Neuronal stem cell (in vitro differentiated cells): ENCODE measurements at regions not wholly inside any gene's neighbourhood (a gene's known extent, or its start where the extent isn't known, plus 50 kb on each side); places are given as distances from the start of the nearest gene placed in this dataset.
A peak's percentile ranks its signal among the peaks of the same experiment; 100 is the strongest.

ENCODE experiments used
- DNase-seq: peaks from one replicate; pipeline ENCODE4 v3.0.0-alpha.2; 2013; ENCODE audit warnings: low spot score
- H2AFZ ChIP-seq: one replicate; pipeline ENCODE4 v1.6.1; 2013; ENCODE audit warnings: mild to moderate bottlenecking, low read length, inconsistent platforms
- H2AK5ac ChIP-seq: 2 replicates; pipeline ENCODE4 v1.6.1; 2013; ENCODE audit warnings: low read depth, mild to moderate bottlenecking, inconsistent platforms, low read length, moderate library complexity, mixed read lengths
- H2BK120ac ChIP-seq: 2 replicates; pipeline ENCODE4 v1.6.1; 2013; ENCODE audit warnings: low read depth, mild to moderate bottlenecking, inconsistent platforms, low read length, moderate library complexity, mixed read lengths
- H2BK12ac ChIP-seq: one replicate; pipeline ENCODE4 v1.6.1; 2013; ENCODE audit warnings: low read length, inconsistent platforms
- H2BK15ac ChIP-seq: 2 replicates; pipeline ENCODE4 v1.6.1; 2013; ENCODE audit warnings: mild to moderate bottlenecking, low read length, inconsistent platforms, mixed read lengths
- H2BK5ac ChIP-seq: one replicate; pipeline ENCODE4 v1.6.1; 2013; ENCODE audit warnings: inconsistent platforms, mild to moderate bottlenecking, low read length, moderate library complexity
- H3K14ac ChIP-seq: one replicate; pipeline ENCODE4 v1.6.1; 2013; ENCODE audit warnings: low read length, inconsistent platforms
- H3K18ac ChIP-seq: 2 replicates; pipeline ENCODE4 v1.6.1; 2013; ENCODE audit warnings: low read length, inconsistent platforms
- H3K23ac ChIP-seq: 2 replicates; pipeline ENCODE4 v1.6.1; 2013; ENCODE audit warnings: low read depth, mild to moderate bottlenecking, mixed read lengths, low read length, inconsistent platforms; ENCODE audit not compliant: poor library complexity
- H3K27ac ChIP-seq: replicated peaks from 3 replicates; pipeline ENCODE4 v1.5.1; 2013; ENCODE audit warnings: low read length, inconsistent platforms
- H3K27me3 ChIP-seq, 3 experiments: 2 replicates each; pipeline ENCODE4 v1.6.1; 2013; ENCODE audit warnings: low read length in 3 of 3, mild to moderate bottlenecking in 2 of 3, inconsistent platforms in 1 of 3, low read depth in 1 of 3, mixed read lengths in 1 of 3, moderate library complexity in 1 of 3; ENCODE audit not compliant: control insufficient read depth in 3 of 3, insufficient read depth in 3 of 3
- H3K36me3 ChIP-seq, 2 donors: replicated peaks in 1 of 2; 2 replicates each; pipeline ENCODE4 v1.6.1; 2013; ENCODE audit warnings: low read length in 2 of 2; ENCODE audit not compliant: control insufficient read depth in 2 of 2, insufficient read depth in 2 of 2
- H3K4ac ChIP-seq: 2 replicates; pipeline ENCODE4 v1.6.1; 2013; ENCODE audit warnings: inconsistent platforms, mild to moderate bottlenecking, low read length, moderate library complexity
- H3K4me1 ChIP-seq, 2 donors: 1 replicate in 1 of 2; 2 replicates in 1 of 2; pipeline ENCODE4 v1.6.1; 2013; ENCODE audit warnings: low read length in 2 of 2, low read depth in 1 of 2; ENCODE audit not compliant: control insufficient read depth in 2 of 2, insufficient read depth in 1 of 2
- H3K4me2 ChIP-seq: one replicate; pipeline ENCODE4 v1.6.1; 2013; ENCODE audit warnings: mild to moderate bottlenecking, low read length, inconsistent platforms; ENCODE audit not compliant: insufficient read depth, poor library complexity, severe bottlenecking
- H3K4me3 ChIP-seq, 2 donors: 2 replicates each; pipeline ENCODE4 v1.5.1; 2013; ENCODE audit warnings: low read length in 2 of 2, mild to moderate bottlenecking in 2 of 2, inconsistent platforms in 1 of 2, moderate library complexity in 1 of 2
- H3K79me1 ChIP-seq: one replicate; pipeline ENCODE4 v1.6.1; 2013; ENCODE audit warnings: low read depth, mild to moderate bottlenecking, inconsistent platforms, low read length, moderate library complexity
- H3K9ac ChIP-seq: one replicate; pipeline ENCODE4 v1.6.1; 2013; ENCODE audit warnings: mild to moderate bottlenecking, low read depth, low read length, inconsistent platforms; ENCODE audit not compliant: poor library complexity
- H3K9me3 ChIP-seq, 2 donors: replicated peaks in 1 of 2; 2 replicates each; pipeline versions ENCODE3 to v1.6.1; 2013; ENCODE audit warnings: low read length in 2 of 2, mild to moderate bottlenecking in 2 of 2, inconsistent platforms in 1 of 2, low read depth in 1 of 2, mixed read lengths in 1 of 2, moderate library complexity in 1 of 2; ENCODE audit not compliant: control insufficient read depth in 2 of 2, insufficient read depth in 1 of 2
- H4K8ac ChIP-seq: one replicate; pipeline ENCODE4 v1.6.1; 2013; ENCODE audit warnings: low read depth, mild to moderate bottlenecking, inconsistent platforms, low read length, moderate library complexity
- H4K91ac ChIP-seq: one replicate; pipeline ENCODE4 v1.6.1; 2013; ENCODE audit warnings: low read length, low read depth, mild to moderate bottlenecking, inconsistent platforms; ENCODE audit not compliant: poor library complexity
- WGBS, 2 donors: extraction: QIAGEN DNeasy Blood & Tissue Kit; methylation state at CpG; one replicate each; pipeline ENCODE4 v1.1.7; 2013; ENCODE audit warnings: missing lambda C conversion rate in 2 of 2, mixed read lengths in 1 of 2; ENCODE audit not compliant: insufficient read length in 2 of 2, insufficient replicate concordance in 1 of 2; ENCODE audit errors: extremely low coverage in 2 of 2; 5-methylcytosine and 5-hydroxymethylcytosine counted together

DNA sequence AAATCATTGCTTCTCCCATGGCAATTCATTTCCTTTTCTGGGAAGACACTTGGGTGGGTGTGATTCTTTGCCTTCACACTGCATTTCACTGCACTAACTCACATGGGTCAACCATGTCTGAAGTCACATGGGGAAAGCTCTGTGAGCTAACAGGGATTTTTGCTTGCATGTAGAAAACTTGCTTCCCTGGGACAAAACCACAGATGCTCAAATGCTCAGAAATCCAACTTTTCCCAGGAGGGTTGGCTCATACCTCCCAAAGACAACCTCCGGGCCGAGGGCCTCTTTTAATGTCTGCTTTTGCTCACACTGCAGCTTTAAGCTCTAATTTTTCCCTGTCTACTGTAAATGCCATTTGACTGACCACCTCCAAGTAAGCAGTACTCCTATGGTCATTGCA, 1695.2 kb downstream of the STIM2 start:
- H3K4me2 ChIP-seq, result no peak overlapping the region
- no CpG with 5 or more reads among the region's 2 CpGs for WGBS, 2 donors
- H4K8ac ChIP-seq, result no peak overlapping the region
- no peaks in the 10 kb centered on the region for H3K36me3 ChIP-seq
- peaks cover 0 to 5% of the 10 kb centered on the region in 2 donors for H3K9me3 ChIP-seq
- no peak overlapping the region for H3K9ac ChIP-seq
- no peak overlapping the region for H3K23ac ChIP-seq
- H2AK5ac ChIP-seq, result no peak overlapping the region
- no peak overlapping the region for H2BK12ac ChIP-seq
- no peak overlapping the region for H4K91ac ChIP-seq
- H2BK15ac ChIP-seq, result no peak overlapping the region
- H3K4ac ChIP-seq, result no peak overlapping the region
- no peak overlapping the region for H3K14ac ChIP-seq
- DNase-seq, result no peak
- H2AFZ ChIP-seq, result no peak overlapping the region
- H3K4me3 ChIP-seq, result no peak overlapping the region
- peaks cover 2 to 4% of the 10 kb centered on the region in 2 donors for H3K4me1 ChIP-seq
- H3K18ac ChIP-seq, result no peak overlapping the region
- H3K79me1 ChIP-seq, result no peaks in the 10 kb centered on the region
- H2BK5ac ChIP-seq, result no peak overlapping the region
- no peak overlapping the region for H2BK120ac ChIP-seq
- no peak overlapping the region for H3K27ac ChIP-seq
- no peaks in the 10 kb centered on the region for H3K27me3 ChIP-seq

DNA sequence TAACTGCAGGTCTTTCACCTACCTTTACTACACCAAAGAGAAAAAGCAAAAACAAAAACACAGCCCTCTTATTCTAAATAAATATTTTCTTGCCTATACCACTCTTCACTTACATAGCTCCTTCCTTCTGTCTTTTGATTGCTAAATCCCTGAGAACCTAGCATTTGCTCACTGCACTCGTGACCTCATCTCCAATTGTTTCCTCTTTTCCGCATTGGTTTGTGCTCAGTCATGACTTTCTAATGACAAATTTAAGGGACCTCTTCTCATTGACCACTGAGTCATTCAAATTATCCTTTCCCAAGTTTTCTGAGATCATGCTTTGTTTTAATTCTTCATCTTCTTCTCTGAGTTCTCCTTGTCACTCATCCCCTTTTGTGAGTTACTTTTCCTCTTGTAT, 1697.1 kb downstream of the STIM2 start:
- H3K4ac ChIP-seq, result no peak overlapping the region
- H2AFZ ChIP-seq, result peak overlapping the region; percentile 15
- H4K91ac ChIP-seq, result no peak overlapping the region
- no peak overlapping the region for H2AK5ac ChIP-seq
- H3K14ac ChIP-seq, result no peak overlapping the region
- H3K36me3 ChIP-seq, result no peaks in the 10 kb centered on the region
- H3K9me3 ChIP-seq, result peaks cover 0 to 5% of the 10 kb centered on the region in 2 donors
- no peak overlapping the region for H2BK5ac ChIP-seq
- no peak overlapping the region for H2BK15ac ChIP-seq
- no peak overlapping the region for H3K4me2 ChIP-seq
- no peak overlapping the region for H3K27ac ChIP-seq
- H2BK120ac ChIP-seq, result no peak overlapping the region
- H4K8ac ChIP-seq, result no peak overlapping the region
- DNase-seq, result no peak
- no peak overlapping the region for H3K9ac ChIP-seq
- no peaks in the 10 kb centered on the region for H3K79me1 ChIP-seq
- no peaks in the 10 kb centered on the region for H3K27me3 ChIP-seq
- peaks cover 2 to 4% of the 10 kb centered on the region in 2 donors for H3K4me1 ChIP-seq
- H3K23ac ChIP-seq, result no peak overlapping the region
- no CpG with 5 or more reads among the region's 2 CpGs for WGBS, 2 donors
- no peak overlapping the region for H3K18ac ChIP-seq
- no peak overlapping the region for H2BK12ac ChIP-seq
- no peak overlapping the region for H3K4me3 ChIP-seq

DNA sequence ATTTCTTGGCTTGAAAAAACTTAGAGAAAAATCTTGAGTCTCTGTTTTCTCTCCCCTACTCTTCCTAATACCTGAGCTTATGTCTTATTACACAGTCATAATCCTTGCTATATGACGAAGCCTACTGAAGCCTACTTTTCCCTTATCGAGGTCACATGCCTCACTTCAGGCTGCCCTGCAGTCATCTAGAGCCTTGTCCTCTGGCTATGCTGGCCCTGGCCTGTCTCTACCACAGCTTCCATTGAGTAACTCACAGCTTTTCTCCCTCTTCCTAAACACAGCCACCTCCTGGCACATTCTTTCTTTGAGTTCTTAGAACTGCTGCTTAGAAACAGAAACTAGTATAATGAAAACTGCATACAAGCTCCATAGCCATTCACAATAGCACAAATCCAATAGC, 1698.3 kb downstream of the STIM2 start:
- H2BK5ac ChIP-seq, result no peak overlapping the region
- H3K18ac ChIP-seq, result no peak overlapping the region
- H3K36me3 ChIP-seq, result no peaks in the 10 kb centered on the region
- no peak overlapping the region for H3K14ac ChIP-seq
- H2BK15ac ChIP-seq, result no peak overlapping the region
- H3K23ac ChIP-seq, result no peak overlapping the region
- no peak overlapping the region for H4K91ac ChIP-seq
- WGBS, 2 donors, result no CpG with 5 or more reads among the region's 2 CpGs
- H4K8ac ChIP-seq, result no peak overlapping the region
- H2BK12ac ChIP-seq, result no peak overlapping the region
- H2AK5ac ChIP-seq, result no peak overlapping the region
- no peak overlapping the region for H3K9ac ChIP-seq
- H3K4me2 ChIP-seq, result no peak overlapping the region
- no peak overlapping the region for H2BK120ac ChIP-seq
- no peak overlapping the region for H3K4ac ChIP-seq
- H3K4me3 ChIP-seq, result no peak overlapping the region
- H3K79me1 ChIP-seq, result no peaks in the 10 kb centered on the region
- no peaks in the 10 kb centered on the region for H3K27me3 ChIP-seq
- H3K9me3 ChIP-seq, result peaks cover 0 to 3% of the 10 kb centered on the region in 2 donors
- peaks cover 2 to 4% of the 10 kb centered on the region in 2 donors for H3K4me1 ChIP-seq
- H2AFZ ChIP-seq, result peak overlapping the region; percentile 7
- no peak overlapping the region for H3K27ac ChIP-seq
- DNase-seq, result no peak

DNA sequence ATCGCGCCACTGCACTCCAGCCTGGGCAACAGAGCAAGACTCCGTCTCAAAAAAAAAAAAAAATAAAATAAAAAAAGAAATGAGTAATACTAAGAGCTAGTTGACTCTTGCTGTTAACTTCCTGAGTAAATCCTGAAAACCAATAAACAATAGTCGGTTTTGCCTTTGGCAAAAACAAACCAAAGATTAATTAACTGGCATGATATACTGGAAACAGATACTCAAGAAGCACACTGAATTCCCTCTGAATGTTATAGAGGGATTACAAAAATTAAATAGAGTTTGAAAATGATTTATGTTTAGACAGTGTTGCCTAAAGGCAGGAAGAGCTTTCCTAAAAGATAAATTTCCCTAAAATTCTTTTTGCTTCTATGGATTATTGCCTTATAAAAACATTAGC, 1702.3 kb downstream of the STIM2 start:
- Histone ChIP-seq H3K27me3 (no peaks in the 10 kb centered on the region), H2AFZ (no peak overlapping the region), H3K23ac (no peak overlapping the region), H2BK15ac (no peak overlapping the region), H3K36me3 (no peaks in the 10 kb centered on the region), H3K4me1 (peaks cover 0 to 2% of the 10 kb centered on the region in 2 donors), H2BK12ac (no peak overlapping the region), H3K9me3 (peaks cover 0 to 6% of the 10 kb centered on the region in 2 donors), H3K9ac (no peak overlapping the region), H3K4ac (no peak overlapping the region), H4K8ac (no peak overlapping the region), H2AK5ac (no peak overlapping the region), H2BK120ac (no peak overlapping the region), H3K4me3 (no peak overlapping the region), H3K27ac (no peak overlapping the region), H3K18ac (no peak overlapping the region), H3K14ac (no peak overlapping the region), H4K91ac (no peak overlapping the region), H2BK5ac (no peak overlapping the region), H3K79me1 (no peaks in the 10 kb centered on the region), H3K4me2 (no peak overlapping the region)
- no peak for DNase-seq
- WGBS, 2 donors, result no CpG with 5 or more reads among the region's 4 CpGs
